Osteoblast (primary cell): ENCODE measurements at regions not wholly inside any gene's neighbourhood (a gene's known extent, or its start where the extent isn't known, plus 50 kb on each side); places are given as distances from the start of the nearest gene placed in this dataset.
A peak's percentile ranks its signal among the peaks of the same experiment; 100 is the strongest.

Experiments
- DNase-seq: peaks from one replicate; pipeline ENCODE4 v3.0.0; 2011; ENCODE audit warnings: low spot score, mixed read lengths; ENCODE audit not compliant: insufficient read length; ENCODE audit errors: missing footprints
- H2AFZ ChIP-seq: 2 replicates; pipeline ENCODE4 v1.6.0; 2011; ENCODE audit warnings: mild to moderate bottlenecking, low read length
- H3K27ac ChIP-seq: 2 replicates; pipeline ENCODE4 v1.5.1; 2011; ENCODE audit warnings: mild to moderate bottlenecking, low read depth, low read length, moderate library complexity
- H3K27me3 ChIP-seq: 2 replicates; pipeline ENCODE4 v1.6.0; 2012; ENCODE audit warnings: mild to moderate bottlenecking, control low read depth, inconsistent platforms, low read length, moderate library complexity; ENCODE audit not compliant: insufficient read depth
- H3K36me3 ChIP-seq: 2 replicates; pipeline ENCODE4 v1.5.1; 2011; ENCODE audit warnings: mild to moderate bottlenecking, low read length, control low read depth, moderate library complexity; ENCODE audit not compliant: insufficient read depth
- H3K4me1 ChIP-seq: 2 replicates; pipeline ENCODE4 v1.5.1; 2011; ENCODE audit warnings: mild to moderate bottlenecking, low read length, control low read depth, moderate library complexity; ENCODE audit not compliant: insufficient read depth
- H3K4me2 ChIP-seq: 2 replicates; pipeline ENCODE4 v1.6.0; 2011; ENCODE audit warnings: mild to moderate bottlenecking, low read length; ENCODE audit not compliant: insufficient read depth
- H3K4me3 ChIP-seq: fragments of 200-600 bp; sonication (generic); 3 replicates; pipeline ENCODE4 v1.5.1; 2012; ENCODE audit warnings: mild to moderate bottlenecking, low read length, inconsistent platforms; ENCODE audit not compliant: insufficient read depth
- H3K79me2 ChIP-seq: 2 replicates; pipeline ENCODE4 v1.6.0; 2012; ENCODE audit warnings: mild to moderate bottlenecking, low read length, control low read depth, inconsistent platforms; ENCODE audit not compliant: insufficient read depth
- H3K9me3 ChIP-seq: 2 replicates; pipeline ENCODE4 v1.5.1; 2011; ENCODE audit warnings: low read depth, low read length, control low read depth
- H4K20me1 ChIP-seq: 2 replicates; pipeline ENCODE4 v1.6.0; 2012; ENCODE audit warnings: mild to moderate bottlenecking, low read length, control low read depth; ENCODE audit not compliant: insufficient read depth
- TF ChIP-seq, protein P1 (sequence below): IDR thresholded peaks from 2 replicates; pipeline ENCODE4 v1.5.1; 2011; ENCODE audit warnings: mild to moderate bottlenecking, low read depth, low read length, moderate library complexity; ENCODE audit errors: extremely low read depth

DNA sequence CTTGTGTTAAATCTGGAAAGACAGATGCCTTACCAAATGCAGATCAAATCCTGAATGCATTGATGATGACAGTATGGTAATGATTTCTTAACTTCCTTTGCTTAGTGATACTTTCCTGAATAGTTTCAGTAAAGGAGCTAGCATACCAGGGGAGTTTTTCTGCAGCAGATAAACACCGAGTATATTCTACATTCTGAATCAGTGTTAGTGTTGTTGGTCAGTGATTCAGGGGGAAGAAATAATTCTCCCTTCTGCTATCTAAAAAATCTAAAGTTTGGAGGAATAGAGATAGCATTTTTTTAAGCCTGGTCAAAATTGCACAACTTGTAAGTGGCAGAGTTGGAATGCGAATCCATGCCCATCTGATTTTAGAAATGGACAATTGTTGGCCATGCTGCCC is 512.2 kb upstream of the MARCKS start:
- DNase-seq: peak; percentile 58
- no peaks in the 10 kb centered on the region for H3K9me3 ChIP-seq
- H3K79me2 ChIP-seq: no peaks in the 10 kb centered on the region
- H3K4me3 ChIP-seq: no peak overlapping the region
- TF ChIP-seq, protein P1, sequence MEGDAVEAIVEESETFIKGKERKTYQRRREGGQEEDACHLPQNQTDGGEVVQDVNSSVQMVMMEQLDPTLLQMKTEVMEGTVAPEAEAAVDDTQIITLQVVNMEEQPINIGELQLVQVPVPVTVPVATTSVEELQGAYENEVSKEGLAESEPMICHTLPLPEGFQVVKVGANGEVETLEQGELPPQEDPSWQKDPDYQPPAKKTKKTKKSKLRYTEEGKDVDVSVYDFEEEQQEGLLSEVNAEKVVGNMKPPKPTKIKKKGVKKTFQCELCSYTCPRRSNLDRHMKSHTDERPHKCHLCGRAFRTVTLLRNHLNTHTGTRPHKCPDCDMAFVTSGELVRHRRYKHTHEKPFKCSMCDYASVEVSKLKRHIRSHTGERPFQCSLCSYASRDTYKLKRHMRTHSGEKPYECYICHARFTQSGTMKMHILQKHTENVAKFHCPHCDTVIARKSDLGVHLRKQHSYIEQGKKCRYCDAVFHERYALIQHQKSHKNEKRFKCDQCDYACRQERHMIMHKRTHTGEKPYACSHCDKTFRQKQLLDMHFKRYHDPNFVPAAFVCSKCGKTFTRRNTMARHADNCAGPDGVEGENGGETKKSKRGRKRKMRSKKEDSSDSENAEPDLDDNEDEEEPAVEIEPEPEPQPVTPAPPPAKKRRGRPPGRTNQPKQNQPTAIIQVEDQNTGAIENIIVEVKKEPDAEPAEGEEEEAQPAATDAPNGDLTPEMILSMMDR: no peak
- no peaks in the 10 kb centered on the region for H3K36me3 ChIP-seq
- H4K20me1 ChIP-seq: no peaks in the 10 kb centered on the region
- peak overlapping the region; percentile 40 for H2AFZ ChIP-seq
- peak overlapping the region; percentile 64 for H3K27ac ChIP-seq
- H3K27me3 ChIP-seq: no peaks in the 10 kb centered on the region
- peak overlapping the region; percentile 44 for H3K4me2 ChIP-seq
- H3K4me1 ChIP-seq: peaks cover 23% of the 10 kb centered on the region

DNA sequence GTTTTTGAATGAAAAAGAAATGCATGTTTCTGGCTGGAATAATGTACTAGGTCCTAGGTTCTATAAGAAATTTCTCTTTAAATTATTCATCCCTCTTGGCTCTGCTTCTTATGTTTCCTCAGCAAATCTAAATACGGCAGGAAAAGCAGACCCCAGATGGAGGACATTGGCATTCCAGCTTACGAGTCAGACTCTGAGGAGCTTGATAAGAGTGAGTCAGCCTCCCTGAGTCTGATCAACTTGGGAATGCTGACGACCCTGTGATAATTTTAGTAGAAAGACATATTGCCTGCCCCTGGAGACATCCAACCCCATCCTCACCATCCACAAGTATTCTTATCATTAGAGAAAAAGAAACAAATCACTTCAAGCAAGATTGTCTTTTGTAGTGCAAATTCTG is 509.7 kb upstream of the MARCKS start:
- Histone ChIP-seq H2AFZ (no peak overlapping the region), H3K4me1 (peaks cover 48% of the 10 kb centered on the region), H3K9me3 (no peaks in the 10 kb centered on the region), H3K4me2 (peak overlapping the region; percentile 2), H3K4me3 (no peak overlapping the region), H3K36me3 (no peaks in the 10 kb centered on the region), H3K27ac (peak overlapping the region; percentile 27), H4K20me1 (no peaks in the 10 kb centered on the region), H3K27me3 (no peaks in the 10 kb centered on the region), H3K79me2 (no peaks in the 10 kb centered on the region)
- DNase-seq: no peak
- TF ChIP-seq, protein P1: no peak

DNA sequence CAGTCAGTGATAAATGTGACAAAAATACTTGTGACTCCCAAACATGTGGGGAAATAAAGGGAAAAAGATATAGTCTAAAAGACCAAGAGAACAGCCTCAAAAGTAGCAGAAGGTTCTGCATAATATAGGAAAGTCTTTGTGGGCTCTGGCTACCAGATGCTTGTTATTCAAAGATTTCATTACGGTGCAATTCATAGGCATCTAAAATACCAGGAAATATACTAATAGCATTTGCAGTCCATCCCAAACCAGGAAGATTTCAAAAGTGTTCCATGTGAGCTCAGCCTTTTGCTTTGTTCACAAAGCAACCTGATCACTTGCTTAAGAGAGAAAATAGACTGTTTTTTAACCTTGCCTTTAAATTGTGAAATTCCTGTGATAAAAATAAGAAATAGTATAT is 506.7 kb upstream of the MARCKS start:
- Histone ChIP-seq H3K9me3 (no peaks in the 10 kb centered on the region), H4K20me1 (no peaks in the 10 kb centered on the region), H3K4me3 (no peak overlapping the region), H2AFZ (no peak overlapping the region), H3K79me2 (no peaks in the 10 kb centered on the region), H3K27me3 (no peaks in the 10 kb centered on the region), H3K27ac (peak overlapping the region; percentile 98), H3K36me3 (no peaks in the 10 kb centered on the region), H3K4me2 (peak overlapping the region; percentile 11), H3K4me1 (peaks cover 59% of the 10 kb centered on the region)
- TF ChIP-seq, protein P1: no peak
- DNase-seq: no peak

DNA sequence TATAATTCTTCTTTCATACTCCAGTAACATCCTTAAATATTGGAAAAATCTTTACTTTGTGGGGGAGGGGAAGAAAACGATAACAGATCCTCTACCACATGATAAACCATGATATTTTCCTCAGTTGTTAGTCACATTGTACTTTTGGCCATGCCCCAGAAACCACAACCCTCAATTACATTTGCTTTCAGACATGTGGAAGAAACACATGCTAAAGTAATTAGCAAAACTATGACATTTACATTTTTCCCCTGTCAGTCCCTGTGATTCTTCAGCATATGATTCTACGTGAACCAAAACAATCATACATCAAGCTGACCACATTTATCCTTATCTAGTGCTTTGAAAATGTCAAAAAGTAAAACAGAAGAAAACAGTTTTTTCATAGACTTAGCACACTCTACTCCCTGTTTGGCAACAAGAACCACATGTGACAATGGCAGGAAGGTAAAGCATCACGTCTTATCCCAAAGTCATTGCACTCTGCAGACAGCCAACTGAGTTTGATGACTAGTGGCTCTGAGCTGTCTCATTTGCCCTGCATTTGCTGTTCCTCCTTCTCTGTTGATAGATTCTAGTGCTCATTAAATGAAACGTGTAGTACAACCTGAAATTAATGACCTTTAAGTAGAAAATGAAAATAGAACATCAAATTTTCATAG is 505.8 kb upstream of the MARCKS start:
- H3K79me2 ChIP-seq: no peaks in the 10 kb centered on the region
- H3K36me3 ChIP-seq: no peaks in the 10 kb centered on the region
- H3K27me3 ChIP-seq: no peaks in the 10 kb centered on the region
- TF ChIP-seq, protein P1: no peak
- peaks cover 57% of the 10 kb centered on the region for H3K4me1 ChIP-seq
- peak overlapping the region; percentile 98 for H3K27ac ChIP-seq
- no peak overlapping the region for H3K4me3 ChIP-seq
- H2AFZ ChIP-seq: no peak overlapping the region
- H3K9me3 ChIP-seq: no peaks in the 10 kb centered on the region
- H3K4me2 ChIP-seq: peak overlapping the region; percentile 76
- no peak for DNase-seq
- no peaks in the 10 kb centered on the region for H4K20me1 ChIP-seq
